GM19328 (cell line): ENCODE measurements at regions not wholly inside any gene's neighbourhood (a gene's known extent, or its start where the extent isn't known, plus 50 kb on each side); places are given as distances from the start of the nearest gene placed in this dataset.
"Not testable (repeated sequence)": the region's sequence is repeated elsewhere in the genome, so short reads cannot be mapped to it uniquely, and the experiment has no call there.

Experiments used
- ATAC-seq: cut with Tn5 transposase; IDR thresholded peaks from one replicate; pipeline ENCODE4 v1.9.1; 2021; ENCODE audit warnings: mild to moderate bottlenecking, moderate library complexity; ENCODE audit not compliant: unreplicated experiment

- no peak for ATAC-seq
These were observed 53.6 kb upstream of the KCNK2 start for GRCh38 chr1:215028954-215029353.

- not testable (repeated sequence) for ATAC-seq
These were observed 52.0 kb upstream of the KCNK2 start for GRCh38 chr1:215030581-215030980.

GRCh38 chr1:215031392-215031791, 51.1 kb upstream of the KCNK2 start:
- no peak for ATAC-seq
